Neural progenitor cell (in vitro differentiated cells): ENCODE measurements at regions not wholly inside any gene's neighbourhood (a gene's known extent, or its start where the extent isn't known, plus 50 kb on each side); places are given as distances from the start of the nearest gene placed in this dataset.

Experiments
- EZH2 ChIP-seq: fragments of 200-600 bp; sonication (generic); IDR thresholded peaks from 2 replicates; pipeline ENCODE4 v1.6.1; 2017; ENCODE audit warnings: antibody characterized with exemption, mild to moderate bottlenecking, moderate library complexity
- TF ChIP-seq, protein P1 (sequence below): fragments of 200-600 bp; sonication (generic); IDR thresholded peaks from 2 replicates; pipeline ENCODE4 v1.5.1; 2017; ENCODE audit warnings: antibody characterized with exemption, mild to moderate bottlenecking

GRCh38 chr11:26044389-26044788 lies 287.5 kb upstream of the ANO3 start:
- TF ChIP-seq, protein P1, sequence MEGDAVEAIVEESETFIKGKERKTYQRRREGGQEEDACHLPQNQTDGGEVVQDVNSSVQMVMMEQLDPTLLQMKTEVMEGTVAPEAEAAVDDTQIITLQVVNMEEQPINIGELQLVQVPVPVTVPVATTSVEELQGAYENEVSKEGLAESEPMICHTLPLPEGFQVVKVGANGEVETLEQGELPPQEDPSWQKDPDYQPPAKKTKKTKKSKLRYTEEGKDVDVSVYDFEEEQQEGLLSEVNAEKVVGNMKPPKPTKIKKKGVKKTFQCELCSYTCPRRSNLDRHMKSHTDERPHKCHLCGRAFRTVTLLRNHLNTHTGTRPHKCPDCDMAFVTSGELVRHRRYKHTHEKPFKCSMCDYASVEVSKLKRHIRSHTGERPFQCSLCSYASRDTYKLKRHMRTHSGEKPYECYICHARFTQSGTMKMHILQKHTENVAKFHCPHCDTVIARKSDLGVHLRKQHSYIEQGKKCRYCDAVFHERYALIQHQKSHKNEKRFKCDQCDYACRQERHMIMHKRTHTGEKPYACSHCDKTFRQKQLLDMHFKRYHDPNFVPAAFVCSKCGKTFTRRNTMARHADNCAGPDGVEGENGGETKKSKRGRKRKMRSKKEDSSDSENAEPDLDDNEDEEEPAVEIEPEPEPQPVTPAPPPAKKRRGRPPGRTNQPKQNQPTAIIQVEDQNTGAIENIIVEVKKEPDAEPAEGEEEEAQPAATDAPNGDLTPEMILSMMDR: no peak
- no peak for TF ChIP-seq EZH2
